ENCODE measurements at regions not wholly inside any gene's neighbourhood (a gene's known extent, or its start where the extent isn't known, plus 50 kb on each side); places are given as distances from the start of the nearest gene placed in this dataset.

- no peak overlapping the region for H3K27ac ChIP-seq (ENCODE audit: low read depth in 1 of 2, low read length in 2 of 2)
- H3K27me3 ChIP-seq (ENCODE audit: control insufficient read depth in 2 of 2, insufficient read depth in 2 of 2, low read length in 2 of 2), result no peaks in the 10 kb centered on the region
- no peaks in the 10 kb centered on the region for H3K9me3 ChIP-seq (replicated peaks in 1 of 2; ENCODE audit: control insufficient read depth in 1 of 2, insufficient read depth in 1 of 2, low read length in 2 of 2)
- intact Hi-C loops (cut with micrococcal nuclease), result no loop called here
- H3K4me1 ChIP-seq (ENCODE audit: control insufficient read depth in 1 of 2, insufficient read depth in 2 of 2, low read length in 2 of 2), result no peaks in the 10 kb centered on the region
- H3K4me3 Mint-ChIP-seq, result no peak overlapping the region
- no peak overlapping the region for H3K4me2 ChIP-seq (replicated peaks; ENCODE audit: extremely low read depth, low read length, poor library complexity, severe bottlenecking)
- H3K27ac Mint-ChIP-seq, result no peak overlapping the region
- no peaks in the 10 kb centered on the region for H3K36me3 Mint-ChIP-seq
- H3K79me2 ChIP-seq (ENCODE audit: insufficient read depth, low read length), result no peaks in the 10 kb centered on the region
- H2AFZ ChIP-seq (ENCODE audit: insufficient read depth, low read depth, low read length, poor library complexity, severe bottlenecking), result no peak overlapping the region
- H3K9ac ChIP-seq (ENCODE audit: insufficient read depth, low read length, poor library complexity, severe bottlenecking), result no peak overlapping the region
- peaks cover 2 to 6% (median 5%) of the 10 kb centered on the region in 3 donors for H3K27me3 Mint-ChIP-seq (ENCODE audit: low read depth in 3 of 3)
- TF ChIP-seq CTCF (IDR thresholded peaks at IDR 0.05), result no peak
- H3K4me3 ChIP-seq (replicated peaks in 1 of 3; ENCODE audit: low read depth in 2 of 3, low read length in 3 of 3), result no peak overlapping the region
- H3K4me1 Mint-ChIP-seq, result no peaks in the 10 kb centered on the region
- DNase-seq, result no peak
- peaks cover 0 to 6% (median 0%) of the 10 kb centered on the region in 7 donors for H3K9me3 Mint-ChIP-seq
- H4K20me1 ChIP-seq (ENCODE audit: insufficient read depth, low read length), result no peaks in the 10 kb centered on the region
- no peaks in the 10 kb centered on the region for H3K36me3 ChIP-seq (replicated peaks in 1 of 2; ENCODE audit: control insufficient read depth in 1 of 2, insufficient read depth in 2 of 2, low read length in 2 of 2)
- 100% methylated on average over 3 of the region's 6 CpGs for WGBS (ENCODE audit: insufficient coverage)
Measured at GRCh38 chr6:169930799-169931198, 179.4 kb downstream of the ERMARD start.

GRCh38 chr6:169927711-169928110, 176.3 kb downstream of the ERMARD start:
- Mint-ChIP-seq H3K27me3 (ENCODE audit: low read depth in 3 of 3) (peaks cover 2 to 6% (median 4%) of the 10 kb centered on the region in 3 donors), H3K4me3 (no peak overlapping the region), H3K9me3 (peaks cover 0 to 6% (median 0%) of the 10 kb centered on the region in 7 donors), H3K36me3 (no peaks in the 10 kb centered on the region), H3K4me1 (no peaks in the 10 kb centered on the region), H3K27ac (no peak overlapping the region)
- Histone ChIP-seq H3K9ac (ENCODE audit: insufficient read depth, low read length, poor library complexity, severe bottlenecking) (no peak overlapping the region), H3K27me3 (ENCODE audit: control insufficient read depth in 2 of 2, insufficient read depth in 2 of 2, low read length in 2 of 2) (no peaks in the 10 kb centered on the region), H3K4me1 (ENCODE audit: control insufficient read depth in 1 of 2, insufficient read depth in 2 of 2, low read length in 2 of 2) (no peaks in the 10 kb centered on the region), H2AFZ (ENCODE audit: insufficient read depth, low read depth, low read length, poor library complexity, severe bottlenecking) (no peak overlapping the region), H3K4me2 (replicated peaks; ENCODE audit: extremely low read depth, low read length, poor library complexity, severe bottlenecking) (no peak overlapping the region), H4K20me1 (ENCODE audit: insufficient read depth, low read length) (no peaks in the 10 kb centered on the region), H3K36me3 (replicated peaks in 1 of 2; ENCODE audit: control insufficient read depth in 1 of 2, insufficient read depth in 2 of 2, low read length in 2 of 2) (no peaks in the 10 kb centered on the region), H3K27ac (ENCODE audit: low read depth in 1 of 2, low read length in 2 of 2) (no peak overlapping the region), H3K4me3 (replicated peaks in 1 of 3; ENCODE audit: low read depth in 2 of 3, low read length in 3 of 3) (no peak overlapping the region), H3K9me3 (replicated peaks in 1 of 2; ENCODE audit: control insufficient read depth in 1 of 2, insufficient read depth in 1 of 2, low read length in 2 of 2) (no peaks in the 10 kb centered on the region), H3K79me2 (ENCODE audit: insufficient read depth, low read length) (no peaks in the 10 kb centered on the region)
- no peak for TF ChIP-seq CTCF (IDR thresholded peaks at IDR 0.05)
- WGBS (ENCODE audit: insufficient coverage), result 100% methylated on average over 3 of the region's 5 CpGs
- intact Hi-C loops (cut with micrococcal nuclease), result no loop called here
- no peak for DNase-seq

Data from CD14-positive monocyte (primary cell).